ENCODE measurements at regions not wholly inside any gene's neighbourhood (a gene's known extent, or its start where the extent isn't known, plus 50 kb on each side); places are given as distances from the start of the nearest gene placed in this dataset.

DNA sequence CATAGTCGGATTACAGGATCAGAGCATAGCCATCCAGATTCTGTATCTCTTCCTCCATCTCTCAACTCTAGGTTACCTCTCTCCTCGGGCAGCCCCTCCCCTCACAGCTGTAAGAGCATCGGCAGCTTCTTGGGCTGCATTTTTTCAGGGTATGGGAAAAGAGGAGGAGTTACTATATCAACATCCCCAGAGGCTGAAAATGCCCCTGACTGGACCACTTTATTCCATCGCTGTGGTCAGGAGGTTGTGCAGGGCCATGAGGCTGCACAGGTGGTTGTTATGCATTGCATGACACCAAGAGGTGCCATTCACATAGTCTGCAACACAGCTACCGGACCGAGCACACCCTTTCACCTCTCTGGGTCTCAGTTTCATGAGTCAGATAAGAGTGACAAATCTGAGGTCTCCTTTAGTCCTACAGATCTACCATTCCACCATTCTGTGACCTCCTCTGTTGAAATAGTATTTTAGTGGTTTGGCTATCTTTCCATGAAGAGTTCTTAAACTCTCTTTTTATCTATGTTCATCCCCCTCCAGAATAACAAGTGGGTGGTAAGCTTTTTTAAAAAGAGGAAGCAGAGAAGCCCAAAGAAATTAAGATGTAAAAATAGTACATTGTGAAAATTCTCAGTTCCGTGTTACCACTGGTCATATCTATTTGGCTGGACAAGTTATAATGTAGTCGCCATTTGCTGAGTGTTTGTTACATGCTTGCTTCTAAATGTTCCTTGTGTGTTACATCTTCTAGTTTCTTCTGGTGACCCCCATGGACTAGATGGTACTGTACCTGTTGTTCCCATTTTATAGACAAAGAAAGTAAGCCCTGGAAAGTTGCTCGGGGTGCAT lies 56.6 kb upstream of the SLC1A4 start:
- TF ChIP-seq POLR2A (IDR thresholded peaks at IDR 0.05; ENCODE audit: low read depth, low read length), result no peak
- TF ChIP-seq RAD21 (IDR thresholded peaks at IDR 0.05; ENCODE audit: low read length), result no peak
- no peak for TF ChIP-seq FOS (IDR thresholded peaks at IDR 0.05; ENCODE audit: low read depth, low read length)
- no peak for TF ChIP-seq NFE2L2 (IDR thresholded peaks at IDR 0.05; ENCODE audit: low read depth, low read length)
- TF ChIP-seq, protein P1, sequence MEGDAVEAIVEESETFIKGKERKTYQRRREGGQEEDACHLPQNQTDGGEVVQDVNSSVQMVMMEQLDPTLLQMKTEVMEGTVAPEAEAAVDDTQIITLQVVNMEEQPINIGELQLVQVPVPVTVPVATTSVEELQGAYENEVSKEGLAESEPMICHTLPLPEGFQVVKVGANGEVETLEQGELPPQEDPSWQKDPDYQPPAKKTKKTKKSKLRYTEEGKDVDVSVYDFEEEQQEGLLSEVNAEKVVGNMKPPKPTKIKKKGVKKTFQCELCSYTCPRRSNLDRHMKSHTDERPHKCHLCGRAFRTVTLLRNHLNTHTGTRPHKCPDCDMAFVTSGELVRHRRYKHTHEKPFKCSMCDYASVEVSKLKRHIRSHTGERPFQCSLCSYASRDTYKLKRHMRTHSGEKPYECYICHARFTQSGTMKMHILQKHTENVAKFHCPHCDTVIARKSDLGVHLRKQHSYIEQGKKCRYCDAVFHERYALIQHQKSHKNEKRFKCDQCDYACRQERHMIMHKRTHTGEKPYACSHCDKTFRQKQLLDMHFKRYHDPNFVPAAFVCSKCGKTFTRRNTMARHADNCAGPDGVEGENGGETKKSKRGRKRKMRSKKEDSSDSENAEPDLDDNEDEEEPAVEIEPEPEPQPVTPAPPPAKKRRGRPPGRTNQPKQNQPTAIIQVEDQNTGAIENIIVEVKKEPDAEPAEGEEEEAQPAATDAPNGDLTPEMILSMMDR (conservative IDR thresholded peaks at IDR 0.05; ENCODE audit: low read depth, low read length), result no peak

All from IMR-90 (cell line).